HG03025 (cell line): ENCODE measurements at regions not wholly inside any gene's neighbourhood (a gene's known extent, or its start where the extent isn't known, plus 50 kb on each side); places are given as distances from the start of the nearest gene placed in this dataset.

ENCODE experiments used
- ATAC-seq: cut with Tn5 transposase; IDR thresholded peaks from one replicate; pipeline ENCODE4 v1.9.1; 2021; ENCODE audit warnings: mild to moderate bottlenecking, moderate library complexity; ENCODE audit not compliant: unreplicated experiment, low FRiP score

GRCh38 chr4:89604951-89605350, 232.0 kb downstream of the SNCA start:
- no peak for ATAC-seq

GRCh38 chr4:89599026-89599425, 237.9 kb downstream of the SNCA start:
- ATAC-seq, result no peak

- ATAC-seq, result no peak
Measured at GRCh38 chr4:89598602-89599001, 238.4 kb downstream of the SNCA start.

GRCh38 chr4:89595125-89595789, 241.7 kb downstream of the SNCA start:
- ATAC-seq, result no peak

- ATAC-seq, result no peak
Measured at GRCh38 chr4:89590128-89590527, 246.8 kb downstream of the SNCA start.

GRCh38 chr4:89588421-89588820, 248.5 kb downstream of the SNCA start:
- ATAC-seq, result no peak

- ATAC-seq, result no peak
Measured at GRCh38 chr4:89587364-89587763, 249.6 kb downstream of the SNCA start.

GRCh38 chr4:89586864-89587263, 250.1 kb downstream of the SNCA start:
- ATAC-seq, result no peak

- ATAC-seq, result no peak
Measured at GRCh38 chr4:89586318-89586717, 250.6 kb downstream of the SNCA start.

GRCh38 chr4:89582756-89583505, 254.0 kb downstream of the SNCA start:
- ATAC-seq, result no peak

- ATAC-seq, result no peak
Measured at GRCh38 chr4:89579771-89580170, 257.2 kb downstream of the SNCA start.

- ATAC-seq, result no peak
Measured at GRCh38 chr4:89576246-89576645, 260.7 kb downstream of the SNCA start.

GRCh38 chr4:89575840-89576239, 261.1 kb downstream of the SNCA start:
- no peak for ATAC-seq

- no peak for ATAC-seq
Measured at GRCh38 chr4:89574176-89574575, 262.8 kb downstream of the SNCA start.

GRCh38 chr4:89573656-89574055, 263.3 kb downstream of the SNCA start:
- ATAC-seq, result no peak

GRCh38 chr4:89572224-89572858, 264.6 kb downstream of the SNCA start:
- no peak for ATAC-seq

- ATAC-seq, result no peak
Measured at GRCh38 chr4:89570931-89571330, 263.3 kb upstream of the GPRIN3 start.

- no peak for ATAC-seq
Measured at GRCh38 chr4:89567936-89568335, 260.3 kb upstream of the GPRIN3 start.

- no peak for ATAC-seq
Measured at GRCh38 chr4:89563431-89563830, 255.8 kb upstream of the GPRIN3 start.

GRCh38 chr4:89562746-89563145, 255.1 kb upstream of the GPRIN3 start:
- no peak for ATAC-seq

GRCh38 chr4:89561048-89561447, 253.4 kb upstream of the GPRIN3 start:
- no peak for ATAC-seq

GRCh38 chr4:89558147-89558546, 250.5 kb upstream of the GPRIN3 start:
- ATAC-seq, result no peak
